Keratinocyte (primary cell): ENCODE measurements at regions not wholly inside any gene's neighbourhood (a gene's known extent, or its start where the extent isn't known, plus 50 kb on each side); places are given as distances from the start of the nearest gene placed in this dataset.

Source experiments
- CTCF ChIP-seq, 3 experiments: IDR thresholded peaks in 1 of 3; conservative IDR thresholded peaks in 1 of 3; optimal IDR thresholded peaks in 1 of 3; 2 replicates in 2 of 3; 3 replicates in 1 of 3; pipeline versions ENCODE3 to v1.5.1; 2011; ENCODE audit warnings: low read length in 3 of 3, mild to moderate bottlenecking in 3 of 3, moderate library complexity in 2 of 3, control low read depth in 1 of 3, inconsistent platforms in 1 of 3; ENCODE audit not compliant: insufficient read depth in 2 of 3; ENCODE audit errors: extremely low read depth in 1 of 3
- EZH2 ChIP-seq: IDR thresholded peaks from one replicate; pipeline ENCODE4 v1.6.1; 2012; ENCODE audit warnings: inconsistent platforms, mild to moderate bottlenecking, low read length, moderate library complexity

DNA sequence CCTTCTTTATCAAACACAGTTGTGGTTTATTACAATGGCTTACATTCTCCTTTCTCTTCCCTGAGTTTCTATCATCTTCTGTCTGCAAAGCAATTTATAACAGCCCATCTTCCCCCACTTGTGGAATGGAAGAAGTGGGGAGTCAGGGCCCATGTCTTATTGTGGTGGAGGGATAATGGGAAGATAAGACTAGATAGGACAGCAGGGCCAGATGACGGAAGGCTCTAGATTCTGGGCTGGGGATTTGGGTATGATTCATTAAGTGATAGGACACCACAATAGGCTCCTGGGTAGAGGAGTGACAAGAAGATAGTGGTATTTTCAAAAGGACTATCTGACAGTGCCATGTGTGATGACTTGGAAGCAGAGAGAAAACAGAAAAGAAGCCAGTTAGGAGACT lies 450.6 kb downstream of the TTLL7 start:
- no peak for TF ChIP-seq CTCF (optimal IDR thresholded peaks at IDR 0.05 in 1 of 3, IDR thresholded peaks at IDR 0.05 in 1 of 3, conservative IDR thresholded peaks at IDR 0.05 in 1 of 3; ENCODE audit: extremely low read depth in 1 of 3, insufficient read depth in 2 of 3, low read length in 3 of 3)
- TF ChIP-seq EZH2: no peak
